HEK293T (cell line): ENCODE measurements at regions not wholly inside any gene's neighbourhood (a gene's known extent, or its start where the extent isn't known, plus 50 kb on each side); places are given as distances from the start of the nearest gene placed in this dataset.

Experiments used
- ARNT ChIP-seq: fragments of 450-650 bp; IDR thresholded peaks from 2 replicates; pipeline ENCODE4 v1.6.1; 2017; ENCODE audit warnings: mild to moderate bottlenecking
- BHLHE40 ChIP-seq: fragments of 450-650 bp; IDR thresholded peaks from 2 replicates; pipeline ENCODE4 v1.6.1; 2016; ENCODE audit warnings: mild to moderate bottlenecking, moderate library complexity, borderline replicate concordance
- CTBP1 ChIP-seq: fragments of 450-650 bp; IDR thresholded peaks from 2 replicates; pipeline ENCODE4 v1.6.1; 2016; ENCODE audit warnings: borderline replicate concordance
- FOXM1 ChIP-seq: fragments of 450-650 bp; IDR thresholded peaks from 2 replicates; pipeline ENCODE4 v1.6.1; 2017; ENCODE audit warnings: mild to moderate bottlenecking, borderline replicate concordance
- HDGF ChIP-seq: fragments of 450-650 bp; IDR thresholded peaks from 2 replicates; pipeline ENCODE4 v1.6.1; 2017; ENCODE audit warnings: antibody characterized with exemption, borderline replicate concordance
- L3MBTL2 ChIP-seq: fragments of 450-650 bp; conservative IDR thresholded peaks from 2 replicates; pipeline ENCODE4 v1.6.1; 2016; ENCODE audit warnings: mild to moderate bottlenecking
- SP1 ChIP-seq: fragments of 450-650 bp; IDR thresholded peaks from 2 replicates; pipeline ENCODE4 v1.6.1; 2017
- SUZ12 ChIP-seq: fragments of 450-650 bp; IDR thresholded peaks from 2 replicates; pipeline ENCODE4 v1.6.1; 2016; ENCODE audit warnings: mild to moderate bottlenecking
- TARDBP ChIP-seq: fragments of 450-650 bp; IDR thresholded peaks from 2 replicates; pipeline ENCODE4 v1.6.1; 2016
- ZNF384 ChIP-seq: fragments of 450-650 bp; IDR thresholded peaks from 2 replicates; pipeline ENCODE4 v1.6.1; 2016

- TF ChIP-seq SP1, result no peak
- TF ChIP-seq CTBP1, result no peak
- no peak for TF ChIP-seq SUZ12
- TF ChIP-seq ZNF384, result no peak
- TF ChIP-seq TARDBP, result no peak
- TF ChIP-seq ARNT, result no peak
- TF ChIP-seq FOXM1, result no peak
- TF ChIP-seq BHLHE40, result no peak
- TF ChIP-seq HDGF, result no peak
- TF ChIP-seq L3MBTL2, result no peak
Observed at GRCh38 chr3:96488708-96489107, 325.7 kb upstream of the EPHA6 start.
